ENCODE measurements at regions not wholly inside any gene's neighbourhood (a gene's known extent, or its start where the extent isn't known, plus 50 kb on each side); places are given as distances from the start of the nearest gene placed in this dataset.

DNA sequence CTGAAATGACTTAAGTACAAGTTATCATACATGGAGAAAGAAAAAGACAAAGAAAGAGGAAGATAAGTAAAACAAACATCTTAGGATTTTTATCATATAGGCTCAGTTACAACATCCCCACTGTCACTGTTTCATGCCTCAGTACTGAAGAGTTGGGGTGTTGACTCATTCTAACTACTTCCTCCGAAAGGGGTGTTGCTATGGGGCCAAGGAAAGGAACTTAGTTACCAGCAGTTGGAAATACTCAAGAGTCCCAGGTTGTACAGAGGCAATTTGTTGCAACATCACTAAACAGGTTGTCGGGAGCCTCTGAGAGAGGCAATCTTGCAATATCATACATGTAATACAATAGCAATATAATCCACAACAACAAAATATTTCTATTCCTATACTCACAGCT, 1264.7 kb downstream of the PCDH7 start:
- TF ChIP-seq GATA3 (IDR thresholded peaks at IDR 0.05; ENCODE audit: low read depth, low read length) = no peak
- no peak for TF ChIP-seq GATA2 (IDR thresholded peaks at IDR 0.05; ENCODE audit: low read depth, low read length)

Measured in SH-SY5Y (cell line).